Neural progenitor cell (in vitro differentiated cells): ENCODE measurements at regions not wholly inside any gene's neighbourhood (a gene's known extent, or its start where the extent isn't known, plus 50 kb on each side); places are given as distances from the start of the nearest gene placed in this dataset.

Experiments used
- DNase-seq: peaks from one replicate; pipeline ENCODE4 v3.0.0-alpha.2; 2016; ENCODE audit warnings: low spot score
- H2AFZ ChIP-seq: fragments of 200-600 bp; sonication (generic); replicated peaks from 2 replicates; pipeline ENCODE4 v1.6.1; 2016; ENCODE audit warnings: antibody characterized with exemption
- H3F3A ChIP-seq: fragments of 200-600 bp; sonication (generic); 2 replicates; pipeline ENCODE4 v1.6.1; 2016; ENCODE audit warnings: antibody characterized with exemption, low read depth
- H3K27ac ChIP-seq: fragments of 200-600 bp; sonication (generic); 2 replicates; pipeline ENCODE4 v1.5.1; 2016; ENCODE audit warnings: mild to moderate bottlenecking
- H3K27me3 ChIP-seq: fragments of 200-600 bp; sonication (generic); 2 replicates; pipeline ENCODE4 v1.6.1; 2016; ENCODE audit warnings: mild to moderate bottlenecking, moderate library complexity
- H3K36me3 ChIP-seq: fragments of 200-600 bp; sonication (generic); 2 replicates; pipeline ENCODE4 v1.5.1; 2016
- H3K4me1 ChIP-seq: fragments of 200-600 bp; sonication (generic); 2 replicates; pipeline ENCODE4 v1.6.1; 2016; ENCODE audit warnings: mixed run types
- H3K4me2 ChIP-seq: fragments of 200-600 bp; sonication (generic); 2 replicates; pipeline ENCODE4 v1.6.1; 2016
- H3K4me3 ChIP-seq: fragments of 200-600 bp; sonication (generic); 2 replicates; pipeline ENCODE4 v1.5.1; 2016
- H3K79me2 ChIP-seq: fragments of 200-600 bp; sonication (generic); 2 replicates; pipeline ENCODE4 v1.6.1; 2016; ENCODE audit warnings: low read depth
- H3K9ac ChIP-seq: fragments of 200-600 bp; sonication (generic); 2 replicates; pipeline ENCODE4 v1.6.1; 2016
- H3K9me3 ChIP-seq: fragments of 200-600 bp; sonication (generic); 2 replicates; pipeline ENCODE4 v1.5.1; 2016; ENCODE audit warnings: low read depth
- H4K20me1 ChIP-seq: fragments of 200-600 bp; sonication (generic); 2 replicates; pipeline ENCODE4 v1.6.1; 2016; ENCODE audit warnings: low read depth
- H3K27ac Mint-ChIP-seq: 3 replicates; pipeline ENCODE4 v1.8.0; 2021; ENCODE audit warnings: mixed read lengths
- H3K27me3 Mint-ChIP-seq: 2 replicates; pipeline ENCODE4 v1.8.0; 2022; ENCODE audit warnings: low read depth, mild to moderate bottlenecking, inconsistent platforms, moderate library complexity, mixed read lengths; ENCODE audit not compliant: insufficient read depth
- H3K36me3 Mint-ChIP-seq: 3 replicates; pipeline ENCODE4 v1.8.0; 2021; ENCODE audit warnings: mixed read lengths
- H3K4me1 Mint-ChIP-seq: 3 replicates; pipeline ENCODE4 v1.8.0; 2021; ENCODE audit warnings: mixed read lengths
- H3K4me3 Mint-ChIP-seq: 3 replicates; pipeline ENCODE4 v1.8.0; 2021; ENCODE audit warnings: mild to moderate bottlenecking, moderate library complexity, mixed read lengths
- H3K9me3 Mint-ChIP-seq: 3 replicates; pipeline ENCODE4 v1.8.0; 2020; ENCODE audit warnings: mixed read lengths
- CTCF ChIP-seq: fragments of 200-600 bp; sonication (generic); IDR thresholded peaks from 2 replicates; pipeline ENCODE4 v1.5.1; 2017; ENCODE audit warnings: antibody characterized with exemption, mild to moderate bottlenecking
- EZH2 ChIP-seq: fragments of 200-600 bp; sonication (generic); IDR thresholded peaks from 2 replicates; pipeline ENCODE4 v1.6.1; 2017; ENCODE audit warnings: antibody characterized with exemption, mild to moderate bottlenecking, moderate library complexity
- EZH2phosphoT487 ChIP-seq: fragments of 200-600 bp; sonication (generic); IDR thresholded peaks from 2 replicates; pipeline ENCODE4 v1.6.1; 2017; ENCODE audit warnings: antibody characterized with exemption

GRCh38 chr21:35136106-35136505 lies 87.0 kb upstream of the RUNX1 start:
- Histone ChIP-seq H3K4me2 (no peak overlapping the region), H4K20me1 (no peaks in the 10 kb centered on the region), H3K9me3 (no peaks in the 10 kb centered on the region), H3K4me1 (no peaks in the 10 kb centered on the region), H2AFZ (no peak overlapping the region), H3K79me2 (no peaks in the 10 kb centered on the region), H3K36me3 (no peaks in the 10 kb centered on the region), H3K9ac (no peak overlapping the region), H3F3A (no peaks in the 10 kb centered on the region), H3K4me3 (no peak overlapping the region), H3K27ac (no peak overlapping the region), H3K27me3 (no peaks in the 10 kb centered on the region)
- H3K36me3 Mint-ChIP-seq = no peaks in the 10 kb centered on the region
- no peak overlapping the region for H3K4me3 Mint-ChIP-seq
- no peaks in the 10 kb centered on the region for H3K27me3 Mint-ChIP-seq
- peaks cover 2% of the 10 kb centered on the region for H3K9me3 Mint-ChIP-seq
- no peak overlapping the region for H3K27ac Mint-ChIP-seq
- no peak for DNase-seq
- peaks cover 6% of the 10 kb centered on the region for H3K4me1 Mint-ChIP-seq
- TF ChIP-seq EZH2 (no peak), CTCF (no peak), EZH2phosphoT487 (no peak)

DNA sequence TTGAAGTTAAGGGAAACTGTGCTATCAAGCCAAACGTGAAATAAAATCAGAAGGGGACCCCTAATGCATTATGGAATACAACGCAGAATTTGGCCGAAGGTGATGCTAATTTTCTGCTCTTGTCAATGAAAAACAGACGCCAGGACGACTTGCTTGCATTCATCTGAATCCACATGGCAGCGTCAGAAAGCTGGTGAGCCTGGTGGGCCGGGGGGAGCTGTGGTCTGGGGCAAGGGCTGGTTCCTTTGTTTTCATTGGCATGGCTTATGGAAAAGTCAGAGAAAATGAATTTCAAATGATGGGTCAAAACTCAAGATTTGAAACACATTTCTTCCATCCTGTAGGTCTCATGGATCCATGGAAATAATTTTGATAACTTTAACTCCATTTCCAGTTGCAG lies 86.4 kb upstream of the RUNX1 start:
- H3F3A ChIP-seq = no peaks in the 10 kb centered on the region
- no peak overlapping the region for H3K4me3 Mint-ChIP-seq
- H4K20me1 ChIP-seq = no peaks in the 10 kb centered on the region
- no peak overlapping the region for H3K27ac Mint-ChIP-seq
- no peaks in the 10 kb centered on the region for H3K36me3 ChIP-seq
- H3K9me3 ChIP-seq = no peaks in the 10 kb centered on the region
- H3K79me2 ChIP-seq = no peaks in the 10 kb centered on the region
- H3K4me3 ChIP-seq = no peak overlapping the region
- no peak overlapping the region for H2AFZ ChIP-seq
- TF ChIP-seq CTCF = no peak
- TF ChIP-seq EZH2phosphoT487 = no peak
- TF ChIP-seq EZH2 = no peak
- no peak overlapping the region for H3K4me2 ChIP-seq
- H3K4me1 ChIP-seq = no peaks in the 10 kb centered on the region
- no peaks in the 10 kb centered on the region for H3K27me3 ChIP-seq
- H3K27me3 Mint-ChIP-seq = no peaks in the 10 kb centered on the region
- peaks cover 2% of the 10 kb centered on the region for H3K9me3 Mint-ChIP-seq
- H3K27ac ChIP-seq = no peak overlapping the region
- no peak overlapping the region for H3K9ac ChIP-seq
- peaks cover 6% of the 10 kb centered on the region for H3K4me1 Mint-ChIP-seq
- no peaks in the 10 kb centered on the region for H3K36me3 Mint-ChIP-seq
- DNase-seq = no peak

DNA sequence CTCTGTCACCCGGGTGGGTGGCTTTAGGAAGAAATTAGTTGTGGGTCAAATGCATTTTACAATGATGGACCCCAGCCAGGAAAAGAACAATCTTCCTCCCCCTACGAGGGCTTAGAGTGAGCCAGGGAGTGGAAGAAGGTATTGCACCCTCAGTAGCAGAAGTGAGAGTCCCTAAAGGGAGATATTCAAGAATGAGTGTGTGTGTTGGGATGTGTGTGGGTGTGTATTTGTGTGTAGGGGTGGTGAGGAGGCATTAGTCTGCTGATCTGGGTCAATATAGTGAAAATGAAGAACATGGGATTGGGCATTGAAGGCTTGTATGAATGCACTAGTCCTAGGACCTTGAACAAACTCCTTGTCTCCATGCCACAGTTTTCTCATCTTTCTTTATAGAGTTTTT lies 85.2 kb upstream of the RUNX1 start:
- H3K27ac Mint-ChIP-seq = no peak overlapping the region
- peaks cover 6% of the 10 kb centered on the region for H3K4me1 Mint-ChIP-seq
- no peaks in the 10 kb centered on the region for H4K20me1 ChIP-seq
- TF ChIP-seq CTCF (no peak), EZH2phosphoT487 (no peak), EZH2 (no peak)
- H3K9me3 Mint-ChIP-seq = peaks cover 2% of the 10 kb centered on the region
- H3K36me3 ChIP-seq = no peaks in the 10 kb centered on the region
- no peak overlapping the region for H3K4me2 ChIP-seq
- H3F3A ChIP-seq = no peaks in the 10 kb centered on the region
- H3K27ac ChIP-seq = no peak overlapping the region
- no peak overlapping the region for H3K4me3 Mint-ChIP-seq
- no peak overlapping the region for H2AFZ ChIP-seq
- no peaks in the 10 kb centered on the region for H3K9me3 ChIP-seq
- no peak overlapping the region for H3K9ac ChIP-seq
- no peak overlapping the region for H3K4me3 ChIP-seq
- no peaks in the 10 kb centered on the region for H3K79me2 ChIP-seq
- no peaks in the 10 kb centered on the region for H3K27me3 ChIP-seq
- H3K4me1 ChIP-seq = no peaks in the 10 kb centered on the region
- H3K36me3 Mint-ChIP-seq = no peaks in the 10 kb centered on the region
- no peak for DNase-seq
- no peaks in the 10 kb centered on the region for H3K27me3 Mint-ChIP-seq

GRCh38 chr21:35128536-35128935 lies 79.4 kb upstream of the RUNX1 start:
- Histone ChIP-seq H3K4me2 (no peak overlapping the region), H4K20me1 (no peaks in the 10 kb centered on the region), H3K4me1 (no peaks in the 10 kb centered on the region), H3K27me3 (no peaks in the 10 kb centered on the region), H2AFZ (peak overlapping the region; percentile 7), H3K27ac (no peak overlapping the region), H3K79me2 (no peaks in the 10 kb centered on the region), H3K36me3 (no peaks in the 10 kb centered on the region), H3K9me3 (no peaks in the 10 kb centered on the region), H3F3A (no peaks in the 10 kb centered on the region), H3K9ac (no peak overlapping the region), H3K4me3 (no peak overlapping the region)
- Mint-ChIP-seq H3K4me1 (no peaks in the 10 kb centered on the region), H3K36me3 (no peaks in the 10 kb centered on the region), H3K27ac (no peak overlapping the region), H3K9me3 (peaks cover 15% of the 10 kb centered on the region), H3K4me3 (no peak overlapping the region), H3K27me3 (peaks cover 3% of the 10 kb centered on the region)
- TF ChIP-seq EZH2phosphoT487 (no peak), EZH2 (no peak), CTCF (no peak)
- DNase-seq = no peak
